HG02610 (cell line): ENCODE measurements at regions not wholly inside any gene's neighbourhood (a gene's known extent, or its start where the extent isn't known, plus 50 kb on each side); places are given as distances from the start of the nearest gene placed in this dataset.

Experiments used
- ATAC-seq: cut with Tn5 transposase; IDR thresholded peaks from one replicate; pipeline ENCODE4 v1.9.1; 2021; ENCODE audit warnings: mild to moderate bottlenecking, moderate library complexity; ENCODE audit not compliant: unreplicated experiment

- ATAC-seq: no peak
Measured at GRCh38 chr7:156458011-156458410, 182.6 kb upstream of the RNF32 start.

GRCh38 chr7:156456503-156457115 lies 184.0 kb upstream of the RNF32 start:
- no peak for ATAC-seq

- no peak for ATAC-seq
Measured at GRCh38 chr7:156456032-156456431, 184.5 kb upstream of the RNF32 start.

- no peak for ATAC-seq
Measured at GRCh38 chr7:156450473-156450872, 190.1 kb upstream of the RNF32 start.

- no peak for ATAC-seq
Measured at GRCh38 chr7:156448918-156449317, 191.7 kb upstream of the RNF32 start.

GRCh38 chr7:156446990-156447389 lies 193.6 kb upstream of the RNF32 start:
- ATAC-seq: no peak

GRCh38 chr7:156445997-156446761 lies 194.4 kb upstream of the RNF32 start:
- ATAC-seq: no peak

- ATAC-seq: no peak
Measured at GRCh38 chr7:156442516-156442915, 198.1 kb upstream of the RNF32 start.

- ATAC-seq: no peak
Measured at GRCh38 chr7:156440456-156440855, 200.1 kb upstream of the RNF32 start.

GRCh38 chr7:156438011-156438410 lies 202.6 kb upstream of the RNF32 start:
- ATAC-seq: no peak

GRCh38 chr7:156437021-156437614 lies 203.5 kb upstream of the RNF32 start:
- no peak for ATAC-seq

- no peak for ATAC-seq
Measured at GRCh38 chr7:156435486-156436231, 204.9 kb upstream of the RNF32 start.

GRCh38 chr7:156434706-156435105 lies 205.9 kb upstream of the RNF32 start:
- ATAC-seq: no peak

GRCh38 chr7:156432018-156432417 lies 208.6 kb upstream of the RNF32 start:
- ATAC-seq: no peak

- no peak for ATAC-seq
Measured at GRCh38 chr7:156430109-156430508, 210.5 kb upstream of the RNF32 start.

- no peak for ATAC-seq
Measured at GRCh38 chr7:156429514-156429913, 211.1 kb upstream of the RNF32 start.

GRCh38 chr7:156423876-156424275 lies 216.7 kb upstream of the RNF32 start:
- no peak for ATAC-seq

- no peak for ATAC-seq
Measured at GRCh38 chr7:156420496-156420895, 220.1 kb upstream of the RNF32 start.

GRCh38 chr7:156419782-156420181 lies 220.8 kb upstream of the RNF32 start:
- ATAC-seq: no peak

- no peak for ATAC-seq
Measured at GRCh38 chr7:156402255-156402654, 238.3 kb upstream of the RNF32 start.

GRCh38 chr7:156401617-156402016 lies 239.0 kb upstream of the RNF32 start:
- no peak for ATAC-seq

GRCh38 chr7:156400046-156400445 lies 240.5 kb upstream of the RNF32 start:
- ATAC-seq: no peak
